Lung (tissue), 11 donors: ENCODE measurements at regions not wholly inside any gene's neighbourhood (a gene's known extent, or its start where the extent isn't known, plus 50 kb on each side); places are given as distances from the start of the nearest gene placed in this dataset.

Source experiments
- ATAC-seq: fragments of 200-7000 bp; cut with Tn5 transposase; one replicate; pipeline ENCODE4 v1.9.1; 2020; ENCODE audit warnings: moderate number of reproducible peaks; ENCODE audit not compliant: insufficient read depth, low FRiP score
- DNase-seq, 3 donors: peaks; one replicate each; pipeline ENCODE4 v3.0.0-alpha.2; 2013 to 2017
- H3K27ac ChIP-seq, 2 donors: one replicate each; pipeline ENCODE4 v1.5.1; 2013; ENCODE audit warnings: mild to moderate bottlenecking in 2 of 2, moderate library complexity in 2 of 2, control low read depth in 1 of 2, inconsistent platforms in 1 of 2, low read depth in 1 of 2, low read length in 1 of 2
- H3K27me3 ChIP-seq, 3 donors: one replicate each; pipeline ENCODE4 v1.5.1; 2013; ENCODE audit warnings: low read length in 2 of 3; ENCODE audit not compliant: control insufficient read depth in 3 of 3, insufficient read depth in 3 of 3
- H3K36me3 ChIP-seq, 4 donors: one replicate each; pipeline ENCODE4 v1.5.1; 2013; ENCODE audit warnings: low read length in 4 of 4, mild to moderate bottlenecking in 1 of 4, moderate library complexity in 1 of 4; ENCODE audit not compliant: control insufficient read depth in 4 of 4, insufficient read depth in 4 of 4
- H3K4me1 ChIP-seq, 5 donors: one replicate each; pipeline ENCODE4 v1.5.1; 2013; ENCODE audit warnings: low read length in 5 of 5, mild to moderate bottlenecking in 2 of 5, moderate library complexity in 1 of 5; ENCODE audit not compliant: control insufficient read depth in 5 of 5, insufficient read depth in 5 of 5
- H3K4me3 ChIP-seq: one replicate; pipeline ENCODE4 v1.5.1; 2013; ENCODE audit warnings: mild to moderate bottlenecking, control low read depth, moderate library complexity
- H3K9ac ChIP-seq, 2 donors: one replicate each; pipeline ENCODE4 v1.5.1; 2013; ENCODE audit warnings: low read length in 2 of 2, control low read depth in 1 of 2; ENCODE audit not compliant: insufficient read depth in 1 of 2
- H3K9me3 ChIP-seq, 4 donors: one replicate each; pipeline ENCODE4 v1.5.1; 2013; ENCODE audit warnings: low read length in 3 of 4, mild to moderate bottlenecking in 1 of 4, moderate library complexity in 1 of 4; ENCODE audit not compliant: control insufficient read depth in 4 of 4, insufficient read depth in 3 of 4
- WGBS, 2 donors: extraction: QIAGEN DNeasy Blood & Tissue Kit; methylation state at CpG; one replicate each; pipeline ENCODE4 v1.1.7; 2013; 5-methylcytosine and 5-hydroxymethylcytosine counted together
- TF ChIP-seq, protein P1 (sequence below): IDR thresholded peaks from 2 replicates; pipeline ENCODE4 v1.5.1; 2012; ENCODE audit warnings: mild to moderate bottlenecking; ENCODE audit errors: control extremely low read depth, extremely low read depth
- donor health status: control.
- donor health status: control.
- donor health status: Bipolar disorder and iron deficiency.
- donor health status: healthy.
- donor health status: DM: yes; HTN: yes; CAD: no.

- Histone ChIP-seq H3K27ac (no peak overlapping the region), H3K36me3 (no peaks in the 10 kb centered on the region), H3K27me3 (no peaks in the 10 kb centered on the region), H3K9me3 (no peaks in the 10 kb centered on the region), H3K4me3 (no peak overlapping the region), H3K4me1 (peaks cover 0 to 3% (median 0%) of the 10 kb centered on the region in 5 donors), H3K9ac (no peak overlapping the region)
- WGBS, 2 donors, result 74 to 81% methylated on average over 12 of the region's 12 CpGs
- no peak for DNase-seq
- TF ChIP-seq, protein P1, sequence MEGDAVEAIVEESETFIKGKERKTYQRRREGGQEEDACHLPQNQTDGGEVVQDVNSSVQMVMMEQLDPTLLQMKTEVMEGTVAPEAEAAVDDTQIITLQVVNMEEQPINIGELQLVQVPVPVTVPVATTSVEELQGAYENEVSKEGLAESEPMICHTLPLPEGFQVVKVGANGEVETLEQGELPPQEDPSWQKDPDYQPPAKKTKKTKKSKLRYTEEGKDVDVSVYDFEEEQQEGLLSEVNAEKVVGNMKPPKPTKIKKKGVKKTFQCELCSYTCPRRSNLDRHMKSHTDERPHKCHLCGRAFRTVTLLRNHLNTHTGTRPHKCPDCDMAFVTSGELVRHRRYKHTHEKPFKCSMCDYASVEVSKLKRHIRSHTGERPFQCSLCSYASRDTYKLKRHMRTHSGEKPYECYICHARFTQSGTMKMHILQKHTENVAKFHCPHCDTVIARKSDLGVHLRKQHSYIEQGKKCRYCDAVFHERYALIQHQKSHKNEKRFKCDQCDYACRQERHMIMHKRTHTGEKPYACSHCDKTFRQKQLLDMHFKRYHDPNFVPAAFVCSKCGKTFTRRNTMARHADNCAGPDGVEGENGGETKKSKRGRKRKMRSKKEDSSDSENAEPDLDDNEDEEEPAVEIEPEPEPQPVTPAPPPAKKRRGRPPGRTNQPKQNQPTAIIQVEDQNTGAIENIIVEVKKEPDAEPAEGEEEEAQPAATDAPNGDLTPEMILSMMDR, result no peak
- no peak for ATAC-seq
Observed at GRCh38 chr7:155963771-155964195, 151.5 kb upstream of the SHH start.

DNA sequence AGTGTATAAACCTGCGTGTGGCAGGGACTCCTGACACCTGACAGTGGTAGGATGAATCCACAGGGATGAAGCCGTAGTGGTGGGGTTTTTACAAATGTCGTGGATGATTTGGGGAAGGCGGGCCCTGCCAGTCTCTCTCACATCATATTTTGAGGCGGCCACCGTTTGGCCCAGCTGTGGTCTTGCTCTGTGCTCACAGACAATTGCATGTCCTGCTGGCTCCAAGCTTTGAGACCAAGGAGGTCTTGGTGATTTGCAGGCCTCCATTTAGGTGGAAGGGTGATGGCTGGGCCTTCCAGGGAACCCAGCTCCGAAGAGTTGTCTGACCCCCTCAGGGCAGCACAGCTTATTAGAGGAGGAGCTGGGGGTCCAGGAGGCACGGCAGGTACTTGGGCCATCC lies 151.1 kb upstream of the SHH start:
- H3K27me3 ChIP-seq, result no peaks in the 10 kb centered on the region
- DNase-seq (no peak), ATAC-seq (no peak)
- no peak overlapping the region for H3K27ac ChIP-seq
- H3K36me3 ChIP-seq, result no peaks in the 10 kb centered on the region
- H3K9ac ChIP-seq, result no peak overlapping the region
- H3K9me3 ChIP-seq, result no peaks in the 10 kb centered on the region
- peaks cover 0 to 3% (median 0%) of the 10 kb centered on the region in 5 donors for H3K4me1 ChIP-seq
- TF ChIP-seq, protein P1, result no peak
- no peak overlapping the region for H3K4me3 ChIP-seq
- WGBS, 2 donors, result 87 to 95% methylated on average over 8 of the region's 8 CpGs

DNA sequence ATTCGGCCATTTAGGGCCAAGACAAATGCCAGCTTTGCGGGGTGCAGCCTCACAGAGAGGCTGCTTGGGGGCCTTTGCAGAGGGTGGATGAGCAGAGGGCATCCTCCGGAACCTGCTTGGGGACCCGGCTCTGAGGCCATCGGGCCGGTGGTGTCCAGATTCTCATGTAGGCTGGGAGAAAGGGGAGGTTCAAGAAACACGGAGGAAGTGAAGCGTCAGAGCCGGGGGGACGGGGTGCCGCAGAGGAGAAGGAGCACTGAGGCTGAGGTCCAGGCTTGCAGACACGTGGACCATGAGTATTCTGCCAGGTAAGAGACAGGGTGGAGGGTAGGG lies 150.7 kb upstream of the SHH start:
- Histone ChIP-seq H3K27ac (no peak overlapping the region), H3K36me3 (no peaks in the 10 kb centered on the region), H3K27me3 (no peaks in the 10 kb centered on the region), H3K9me3 (no peaks in the 10 kb centered on the region), H3K4me3 (no peak overlapping the region), H3K9ac (no peak overlapping the region), H3K4me1 (peaks cover 0 to 3% (median 0%) of the 10 kb centered on the region in 5 donors)
- DNase-seq (no peak), ATAC-seq (no peak)
- WGBS, 2 donors, result 91 to 92% methylated on average over 12 of the region's 12 CpGs
- TF ChIP-seq, protein P1, result no peak
